Calu3 (cell line): ENCODE measurements at regions not wholly inside any gene's neighbourhood (a gene's known extent, or its start where the extent isn't known, plus 50 kb on each side); places are given as distances from the start of the nearest gene placed in this dataset.
"Not testable (repeated sequence)": the region's sequence is repeated elsewhere in the genome, so short reads cannot be mapped to it uniquely, and the experiment has no call there.

Experiments
- BruUV-seq: library from RNA; stranded (reverse); fragments of 400-500 nt; replicated peaks from 2 replicates; lab custom pipeline; 2021; lab: Mats Ljungman, UMichigan
- CTCF ChIA-PET: fragments of 300-600 bp; sonication (Branson Sonifier 250); formaldehyde crosslinking; loops from one replicate; lab custom pipeline; 2022; ENCODE audit warnings: antibody characterized with exemption; lab: Charles Lee
- DNase-seq: peaks from one replicate; pipeline ENCODE4 v3.0.0; 2022
- H3K27ac Mint-ChIP-seq: one replicate; pipeline ENCODE4 v1.8.0; 2022; ENCODE audit warnings: mixed read lengths; ENCODE audit not compliant: unreplicated experiment
- H3K27me3 Mint-ChIP-seq: one replicate; pipeline ENCODE4 v1.8.0; 2022; ENCODE audit warnings: mixed read lengths; ENCODE audit not compliant: unreplicated experiment
- H3K36me3 Mint-ChIP-seq: one replicate; pipeline ENCODE4 v1.8.0; 2022; ENCODE audit warnings: mild to moderate bottlenecking, moderate library complexity, mixed read lengths; ENCODE audit not compliant: insufficient read depth, unreplicated experiment
- H3K4me1 Mint-ChIP-seq: one replicate; pipeline ENCODE4 v1.8.0; 2022; ENCODE audit warnings: mild to moderate bottlenecking, low read depth, mixed read lengths; ENCODE audit not compliant: unreplicated experiment
- H3K4me3 Mint-ChIP-seq: one replicate; pipeline ENCODE4 v1.8.0; 2022; ENCODE audit warnings: mild to moderate bottlenecking, low read depth, moderate library complexity, mixed read lengths; ENCODE audit not compliant: unreplicated experiment
- H3K9me3 Mint-ChIP-seq: one replicate; pipeline ENCODE4 v1.8.0; 2022; ENCODE audit warnings: low read depth, mixed read lengths; ENCODE audit not compliant: unreplicated experiment
- CTCF ChIP-seq: fragments of 200-600 bp; IDR thresholded peaks from one replicate; pipeline ENCODE4 v1.8.0; 2022; ENCODE audit warnings: antibody characterized with exemption; ENCODE audit not compliant: unreplicated experiment
- intact Hi-C: fragments of 100-400 bp; cut with micrococcal nuclease; formaldehyde crosslinking; loops from one replicate; pipeline ENCODE4 v1.10.0; 2022; ENCODE audit not compliant: unreplicated experiment

DNA sequence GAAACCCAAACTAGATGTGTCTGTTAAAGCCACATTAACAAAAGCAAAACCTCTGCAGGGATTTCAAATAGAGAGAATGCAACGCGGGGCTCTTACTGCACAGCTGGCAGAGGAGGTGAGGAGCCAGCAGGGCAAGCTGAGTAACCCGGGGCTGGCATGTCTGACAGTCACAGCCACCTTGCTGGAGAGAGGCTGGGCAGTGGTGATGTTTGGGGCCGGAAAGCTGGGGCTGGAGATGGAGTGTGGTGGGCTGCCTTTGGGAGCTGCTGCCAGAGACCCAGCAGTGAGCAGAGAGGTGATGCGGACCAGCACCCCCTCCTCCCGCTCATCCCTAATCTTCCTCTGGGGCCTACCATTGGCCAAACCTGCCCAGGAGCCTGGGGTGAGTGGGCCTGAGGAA is 204.5 kb upstream of the ARL4C start:
- CTCF ChIA-PET = no interaction called here
- no peaks in the 10 kb centered on the region for H3K4me1 Mint-ChIP-seq
- no peak for TF ChIP-seq CTCF
- intact Hi-C loops = no loop called here
- H3K36me3 Mint-ChIP-seq = no peaks in the 10 kb centered on the region
- DNase-seq = no peak
- no peak overlapping the region for H3K4me3 Mint-ChIP-seq
- no TSS peak for BruUV-seq
- peaks cover 47% of the 10 kb centered on the region for H3K27me3 Mint-ChIP-seq
- H3K9me3 Mint-ChIP-seq = peaks cover 12% of the 10 kb centered on the region
- H3K27ac Mint-ChIP-seq = no peak overlapping the region

DNA sequence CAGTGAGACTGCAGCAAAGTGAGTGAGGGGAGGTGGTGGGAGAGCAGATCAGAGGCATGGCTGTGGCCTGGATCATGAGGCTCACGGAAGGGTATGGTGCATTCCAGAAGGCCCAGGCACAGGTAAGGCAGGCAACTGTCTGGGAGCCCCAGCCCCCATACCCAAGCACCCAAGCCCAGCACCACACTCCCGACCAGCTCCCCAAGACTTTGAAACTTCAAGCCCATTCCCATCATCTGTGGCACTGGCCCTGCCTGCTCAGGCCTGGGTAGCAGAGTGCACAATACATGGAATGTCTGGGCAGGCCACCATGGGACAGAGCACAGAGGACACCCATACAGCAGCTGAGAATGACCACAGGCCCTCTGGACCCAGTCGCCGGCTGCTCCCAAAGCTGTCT is 202.6 kb upstream of the ARL4C start:
- Mint-ChIP-seq H3K4me3 (no peak overlapping the region), H3K4me1 (no peaks in the 10 kb centered on the region), H3K27me3 (peaks cover 47% of the 10 kb centered on the region), H3K27ac (no peak overlapping the region), H3K36me3 (no peaks in the 10 kb centered on the region), H3K9me3 (peaks cover 25% of the 10 kb centered on the region)
- no peak for DNase-seq
- intact Hi-C loops = no loop called here
- CTCF ChIA-PET = no interaction called here
- BruUV-seq = no TSS peak
- TF ChIP-seq CTCF = no peak

DNA sequence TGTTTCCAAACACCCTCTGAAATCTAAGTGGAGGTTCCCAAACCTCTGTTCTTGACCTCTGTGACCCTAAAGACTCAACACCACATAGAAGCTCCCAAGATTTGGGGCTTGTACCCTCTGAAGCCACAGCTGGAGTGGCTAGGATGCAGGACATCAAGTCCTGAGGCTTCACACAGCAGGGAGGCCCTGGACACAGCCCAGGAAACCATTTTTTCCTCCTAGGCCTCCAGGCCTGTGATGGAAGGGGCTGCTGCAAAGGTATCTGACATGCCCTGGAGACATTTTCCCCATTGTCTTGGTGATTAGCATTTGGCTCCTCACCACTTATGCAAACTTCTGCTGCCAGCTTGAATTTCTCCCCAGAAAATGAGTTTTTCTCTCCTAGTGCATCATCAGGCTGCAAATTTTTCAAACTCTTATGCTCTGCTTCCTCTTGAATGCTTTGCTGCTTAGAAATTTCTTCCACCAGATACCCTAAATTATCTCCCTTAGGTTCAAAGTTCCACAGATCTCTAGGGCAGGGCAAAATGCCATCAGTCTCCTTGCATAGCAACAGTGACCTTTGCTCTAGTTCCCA is 200.5 kb upstream of the ARL4C start:
- BruUV-seq = not testable (repeated sequence)
- H3K27me3 Mint-ChIP-seq = peaks cover 32% of the 10 kb centered on the region

DNA sequence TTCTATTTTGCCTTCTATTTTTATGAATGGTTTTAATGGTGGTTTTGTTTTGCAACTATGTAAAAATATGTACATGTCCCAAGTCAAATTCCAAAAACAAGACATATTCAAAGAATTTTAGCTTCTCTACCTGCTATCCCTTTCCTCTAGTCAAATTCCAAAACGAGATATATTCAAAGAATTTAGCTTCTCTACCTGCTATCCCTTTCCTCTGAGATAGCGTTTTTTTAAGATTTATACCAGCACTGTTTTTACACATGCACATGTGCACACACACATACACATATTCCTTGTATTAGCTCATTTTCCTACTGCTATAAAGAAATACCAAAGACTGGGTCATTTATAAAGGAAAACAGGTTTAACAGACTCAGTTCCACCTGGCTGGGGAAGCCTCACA is 199.1 kb upstream of the ARL4C start:
- peaks cover 17% of the 10 kb centered on the region for H3K27me3 Mint-ChIP-seq
- no TSS peak for BruUV-seq
- H3K36me3 Mint-ChIP-seq = no peaks in the 10 kb centered on the region
- H3K27ac Mint-ChIP-seq = no peak overlapping the region
- no peak for DNase-seq
- H3K4me1 Mint-ChIP-seq = peaks cover 13% of the 10 kb centered on the region
- peaks cover 25% of the 10 kb centered on the region for H3K9me3 Mint-ChIP-seq
- no peak for TF ChIP-seq CTCF
- intact Hi-C loops = no loop called here
- H3K4me3 Mint-ChIP-seq = no peak overlapping the region
- CTCF ChIA-PET = no interaction called here

More for the DNA sequence above, 200.5 kb upstream of the ARL4C start:
- H3K27ac Mint-ChIP-seq, H3K4me1 Mint-ChIP-seq, intact Hi-C loops, DNase-seq, CTCF ChIA-PET, H3K36me3 Mint-ChIP-seq, H3K4me3 Mint-ChIP-seq: not testable (repeated sequence)
- H3K9me3 Mint-ChIP-seq = peaks cover 25% of the 10 kb centered on the region

GRCh38 chr2:234694244-234695013 is 197.5 kb upstream of the ARL4C start:
- BruUV-seq = no TSS peak
- CTCF ChIA-PET = no interaction called here
- Mint-ChIP-seq H3K4me1 (peaks cover 13% of the 10 kb centered on the region), H3K27ac (no peak overlapping the region), H3K4me3 (no peak overlapping the region), H3K36me3 (no peaks in the 10 kb centered on the region), H3K27me3 (peaks cover 6% of the 10 kb centered on the region), H3K9me3 (peaks cover 22% of the 10 kb centered on the region)
- DNase-seq = no peak
- intact Hi-C loops = no loop called here
- TF ChIP-seq CTCF = no peak

GRCh38 chr2:234693681-234694190 is 196.9 kb upstream of the ARL4C start:
- BruUV-seq, H3K27ac Mint-ChIP-seq, intact Hi-C loops, H3K27me3 Mint-ChIP-seq, DNase-seq, H3K36me3 Mint-ChIP-seq, CTCF ChIA-PET, H3K4me3 Mint-ChIP-seq: not testable (repeated sequence)
- Mint-ChIP-seq H3K4me1 (peaks cover 13% of the 10 kb centered on the region), H3K9me3 (peaks cover 22% of the 10 kb centered on the region)
